HFF-Myc (cell line): ENCODE measurements at regions not wholly inside any gene's neighbourhood (a gene's known extent, or its start where the extent isn't known, plus 50 kb on each side); places are given as distances from the start of the nearest gene placed in this dataset.
"Not testable (repeated sequence)": the region's sequence is repeated elsewhere in the genome, so short reads cannot be mapped to it uniquely, and the experiment has no call there.

ENCODE experiments used
- DNase-seq: peaks from one replicate; pipeline ENCODE4 v3.0.0-alpha.2; 2011; ENCODE audit warnings: low read depth; ENCODE audit errors: extremely low read depth
- H3K4me3 ChIP-seq: replicated peaks from 2 replicates; pipeline ENCODE4 v1.5.1; 2011; ENCODE audit warnings: low read depth, mild to moderate bottlenecking, control low read depth, low read length
- TF ChIP-seq, protein P1 (sequence below): IDR thresholded peaks from 2 replicates; pipeline ENCODE4 v1.5.1; 2012; ENCODE audit warnings: mild to moderate bottlenecking, low read depth, low read length, control low read depth; ENCODE audit errors: missing control alignments

- H3K4me3 ChIP-seq, result no peak overlapping the region
- DNase-seq, result no peak
- TF ChIP-seq, protein P1, sequence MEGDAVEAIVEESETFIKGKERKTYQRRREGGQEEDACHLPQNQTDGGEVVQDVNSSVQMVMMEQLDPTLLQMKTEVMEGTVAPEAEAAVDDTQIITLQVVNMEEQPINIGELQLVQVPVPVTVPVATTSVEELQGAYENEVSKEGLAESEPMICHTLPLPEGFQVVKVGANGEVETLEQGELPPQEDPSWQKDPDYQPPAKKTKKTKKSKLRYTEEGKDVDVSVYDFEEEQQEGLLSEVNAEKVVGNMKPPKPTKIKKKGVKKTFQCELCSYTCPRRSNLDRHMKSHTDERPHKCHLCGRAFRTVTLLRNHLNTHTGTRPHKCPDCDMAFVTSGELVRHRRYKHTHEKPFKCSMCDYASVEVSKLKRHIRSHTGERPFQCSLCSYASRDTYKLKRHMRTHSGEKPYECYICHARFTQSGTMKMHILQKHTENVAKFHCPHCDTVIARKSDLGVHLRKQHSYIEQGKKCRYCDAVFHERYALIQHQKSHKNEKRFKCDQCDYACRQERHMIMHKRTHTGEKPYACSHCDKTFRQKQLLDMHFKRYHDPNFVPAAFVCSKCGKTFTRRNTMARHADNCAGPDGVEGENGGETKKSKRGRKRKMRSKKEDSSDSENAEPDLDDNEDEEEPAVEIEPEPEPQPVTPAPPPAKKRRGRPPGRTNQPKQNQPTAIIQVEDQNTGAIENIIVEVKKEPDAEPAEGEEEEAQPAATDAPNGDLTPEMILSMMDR, result no peak
Measured at GRCh38 chr1:188769936-188770335, 1707.7 kb downstream of the BRINP3 start.

- no peak for DNase-seq
- TF ChIP-seq, protein P1, result no peak
Measured at GRCh38 chr1:188778578-188778977, 1699.1 kb downstream of the BRINP3 start.

DNA sequence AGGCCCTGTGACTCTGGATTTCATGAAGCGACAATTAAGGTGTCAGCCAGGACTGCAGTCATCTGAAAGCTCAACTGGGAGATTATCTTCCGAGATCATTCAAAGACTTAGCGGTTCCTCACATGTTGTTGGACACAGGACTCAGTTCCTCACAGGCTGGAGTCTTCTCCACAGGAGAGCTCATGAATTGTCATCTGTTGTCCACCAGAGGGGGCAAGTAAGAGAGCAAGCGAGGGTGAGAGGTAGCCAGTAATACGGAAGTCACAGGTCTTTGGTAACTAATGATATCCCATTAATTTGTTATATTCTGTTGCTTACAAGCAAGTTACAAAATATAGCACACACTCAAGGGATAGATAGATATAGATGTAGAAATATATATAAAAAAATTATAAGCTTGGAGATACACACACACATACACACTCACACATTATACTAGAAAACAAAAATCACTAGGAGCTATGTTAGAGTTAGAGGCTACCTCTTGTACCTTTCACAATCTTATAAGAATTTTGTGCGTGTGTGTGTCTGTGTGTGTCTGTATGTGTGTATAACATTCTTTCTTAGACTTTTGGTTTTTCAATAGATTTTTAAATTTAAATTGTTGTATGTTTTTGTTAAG, 1695.3 kb downstream of the BRINP3 start:
- DNase-seq, result no peak
- H3K4me3 ChIP-seq, result no peak overlapping the region
- TF ChIP-seq, protein P1, result peak; percentile 13

More at GRCh38 chr1:188778578-188778977, 1699.1 kb downstream of the BRINP3 start:
- H3K4me3 ChIP-seq, result no peak overlapping the region

- no peak overlapping the region for H3K4me3 ChIP-seq
- DNase-seq, result no peak
- TF ChIP-seq, protein P1, result no peak
Measured at GRCh38 chr1:188794969-188795368, 1682.7 kb downstream of the BRINP3 start.

GRCh38 chr1:188812153-188812552, 1665.5 kb downstream of the BRINP3 start:
- DNase-seq, H3K4me3 ChIP-seq: not testable (repeated sequence)

DNA sequence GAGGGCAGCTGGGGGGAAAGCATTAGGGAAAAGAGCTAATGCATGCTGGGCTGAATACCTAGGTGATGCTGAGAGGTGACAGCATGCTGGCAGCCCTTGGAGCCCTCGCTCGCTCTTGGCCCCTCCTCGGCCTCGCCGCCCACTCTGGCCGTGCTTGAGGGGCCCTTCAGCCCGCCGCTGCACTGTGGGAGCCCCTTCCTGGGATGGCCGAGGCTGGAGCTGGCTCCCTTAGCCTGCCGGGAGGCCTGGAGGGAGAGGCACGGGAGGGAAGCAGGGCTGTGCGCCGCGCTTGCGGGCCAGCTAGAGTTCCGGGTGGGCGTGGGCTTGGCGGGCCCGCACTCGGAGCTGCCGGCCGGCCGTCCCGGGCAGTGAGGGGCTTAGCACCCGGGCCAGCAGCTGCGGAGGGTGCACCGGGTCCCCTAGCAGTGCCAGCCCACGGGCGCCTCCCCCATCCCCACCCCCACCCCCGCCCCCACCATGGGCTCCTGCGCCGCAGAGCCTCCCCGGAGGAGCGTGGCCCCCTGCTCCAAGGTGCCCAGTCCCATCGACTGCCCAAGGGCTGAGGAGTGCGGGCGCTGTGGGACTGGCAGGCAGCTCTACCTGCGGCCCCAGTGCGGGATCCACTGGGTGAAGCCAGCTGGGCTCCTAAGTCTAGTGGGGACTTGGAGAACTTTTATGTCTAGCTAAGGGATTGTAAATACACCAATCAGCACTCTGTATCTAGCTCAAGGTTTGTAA, 1664.7 kb downstream of the BRINP3 start:
- not testable (repeated sequence) for DNase-seq, H3K4me3 ChIP-seq

- no peak overlapping the region for H3K4me3 ChIP-seq
- DNase-seq, result no peak
- TF ChIP-seq, protein P1, result no peak
Measured at GRCh38 chr1:188817814-188818213, 1659.8 kb downstream of the BRINP3 start.

DNA sequence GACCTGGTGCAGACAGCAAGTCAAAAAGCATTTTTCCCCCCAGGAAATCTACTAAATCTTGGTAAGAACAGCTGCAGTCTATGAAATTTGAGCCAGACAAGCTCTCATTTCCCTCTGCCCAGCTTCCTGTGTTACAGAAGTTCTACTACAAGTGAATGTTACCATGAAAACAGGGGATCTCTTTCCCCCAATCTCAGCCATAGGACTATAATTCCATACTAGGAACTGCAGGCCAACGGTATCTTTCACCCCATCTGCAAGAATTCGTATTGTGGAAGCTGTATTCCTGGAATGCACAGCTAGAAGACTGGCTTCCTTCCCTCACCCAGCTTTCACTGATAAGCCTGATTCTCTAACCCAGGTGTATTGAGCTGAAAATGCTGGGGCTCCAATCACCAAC, 1655.4 kb downstream of the BRINP3 start:
- no peak for DNase-seq
- TF ChIP-seq, protein P1, result no peak
- H3K4me3 ChIP-seq, result no peak overlapping the region
